PFSK-1 (cell line): ENCODE measurements at regions not wholly inside any gene's neighbourhood (a gene's known extent, or its start where the extent isn't known, plus 50 kb on each side); places are given as distances from the start of the nearest gene placed in this dataset.

ENCODE experiments used
- FOXP2 ChIP-seq: optimal IDR thresholded peaks from 2 replicates; pipeline ENCODE3; 2011; ENCODE audit warnings: borderline replicate concordance, control low read depth, inconsistent platforms; ENCODE audit not compliant: insufficient read depth; ENCODE audit errors: extremely low read length, extremely low read depth
- POLR2AphosphoS5 ChIP-seq: IDR thresholded peaks from 2 replicates; pipeline ENCODE4 v1.6.1; 2012; ENCODE audit warnings: low read depth, mild to moderate bottlenecking, control low read depth, low read length, moderate library complexity
- SIN3A ChIP-seq: IDR thresholded peaks from 2 replicates; pipeline ENCODE4 v1.6.1; 2012; ENCODE audit warnings: mild to moderate bottlenecking, low read length, moderate library complexity, borderline replicate concordance; ENCODE audit not compliant: insufficient read depth
- TAF1 ChIP-seq: IDR thresholded peaks from 2 replicates; pipeline ENCODE4 v1.6.1; 2012; ENCODE audit warnings: low read length, control low read depth, borderline replicate concordance; ENCODE audit not compliant: insufficient read depth
- TF ChIP-seq, protein P1 (sequence below), 2 experiments: IDR thresholded peaks; 2 replicates each; pipeline versions ENCODE4 v1.6.1 to v1.8.0; 2011 to 2012; ENCODE audit warnings: low read depth in 2 of 2, low read length in 2 of 2, control low read depth in 1 of 2, inconsistent platforms in 1 of 2, mild to moderate bottlenecking in 1 of 2, moderate library complexity in 1 of 2; ENCODE audit not compliant: insufficient read depth in 1 of 2

DNA sequence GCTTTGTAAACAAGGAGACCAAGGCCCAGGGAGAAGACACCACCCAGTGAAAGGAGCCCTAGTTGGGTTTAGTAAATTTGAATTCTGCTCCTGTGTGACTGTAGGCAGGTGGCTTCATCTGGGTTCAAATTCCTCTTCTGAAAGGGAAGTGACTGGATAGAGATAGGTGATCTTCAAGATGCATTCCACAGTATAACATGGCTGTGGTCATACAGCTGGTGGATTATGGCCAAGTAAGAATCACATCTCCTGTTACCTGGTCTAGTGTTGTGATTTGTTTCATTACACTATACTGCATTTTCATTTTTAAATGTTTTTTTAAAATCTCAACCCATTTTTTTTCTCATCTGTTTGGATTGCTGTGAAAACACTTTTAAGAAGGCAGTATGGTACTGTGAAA, 58.0 kb upstream of the PICALM start:
- TF ChIP-seq, protein P1, sequence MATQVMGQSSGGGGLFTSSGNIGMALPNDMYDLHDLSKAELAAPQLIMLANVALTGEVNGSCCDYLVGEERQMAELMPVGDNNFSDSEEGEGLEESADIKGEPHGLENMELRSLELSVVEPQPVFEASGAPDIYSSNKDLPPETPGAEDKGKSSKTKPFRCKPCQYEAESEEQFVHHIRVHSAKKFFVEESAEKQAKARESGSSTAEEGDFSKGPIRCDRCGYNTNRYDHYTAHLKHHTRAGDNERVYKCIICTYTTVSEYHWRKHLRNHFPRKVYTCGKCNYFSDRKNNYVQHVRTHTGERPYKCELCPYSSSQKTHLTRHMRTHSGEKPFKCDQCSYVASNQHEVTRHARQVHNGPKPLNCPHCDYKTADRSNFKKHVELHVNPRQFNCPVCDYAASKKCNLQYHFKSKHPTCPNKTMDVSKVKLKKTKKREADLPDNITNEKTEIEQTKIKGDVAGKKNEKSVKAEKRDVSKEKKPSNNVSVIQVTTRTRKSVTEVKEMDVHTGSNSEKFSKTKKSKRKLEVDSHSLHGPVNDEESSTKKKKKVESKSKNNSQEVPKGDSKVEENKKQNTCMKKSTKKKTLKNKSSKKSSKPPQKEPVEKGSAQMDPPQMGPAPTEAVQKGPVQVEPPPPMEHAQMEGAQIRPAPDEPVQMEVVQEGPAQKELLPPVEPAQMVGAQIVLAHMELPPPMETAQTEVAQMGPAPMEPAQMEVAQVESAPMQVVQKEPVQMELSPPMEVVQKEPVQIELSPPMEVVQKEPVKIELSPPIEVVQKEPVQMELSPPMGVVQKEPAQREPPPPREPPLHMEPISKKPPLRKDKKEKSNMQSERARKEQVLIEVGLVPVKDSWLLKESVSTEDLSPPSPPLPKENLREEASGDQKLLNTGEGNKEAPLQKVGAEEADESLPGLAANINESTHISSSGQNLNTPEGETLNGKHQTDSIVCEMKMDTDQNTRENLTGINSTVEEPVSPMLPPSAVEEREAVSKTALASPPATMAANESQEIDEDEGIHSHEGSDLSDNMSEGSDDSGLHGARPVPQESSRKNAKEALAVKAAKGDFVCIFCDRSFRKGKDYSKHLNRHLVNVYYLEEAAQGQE (IDR thresholded peaks at IDR 0.05; ENCODE audit: insufficient read depth in 1 of 2, low read depth in 2 of 2, low read length in 2 of 2) = no peak
- TF ChIP-seq TAF1 (no peak), POLR2AphosphoS5 (no peak), FOXP2 (no peak), SIN3A (no peak)

DNA sequence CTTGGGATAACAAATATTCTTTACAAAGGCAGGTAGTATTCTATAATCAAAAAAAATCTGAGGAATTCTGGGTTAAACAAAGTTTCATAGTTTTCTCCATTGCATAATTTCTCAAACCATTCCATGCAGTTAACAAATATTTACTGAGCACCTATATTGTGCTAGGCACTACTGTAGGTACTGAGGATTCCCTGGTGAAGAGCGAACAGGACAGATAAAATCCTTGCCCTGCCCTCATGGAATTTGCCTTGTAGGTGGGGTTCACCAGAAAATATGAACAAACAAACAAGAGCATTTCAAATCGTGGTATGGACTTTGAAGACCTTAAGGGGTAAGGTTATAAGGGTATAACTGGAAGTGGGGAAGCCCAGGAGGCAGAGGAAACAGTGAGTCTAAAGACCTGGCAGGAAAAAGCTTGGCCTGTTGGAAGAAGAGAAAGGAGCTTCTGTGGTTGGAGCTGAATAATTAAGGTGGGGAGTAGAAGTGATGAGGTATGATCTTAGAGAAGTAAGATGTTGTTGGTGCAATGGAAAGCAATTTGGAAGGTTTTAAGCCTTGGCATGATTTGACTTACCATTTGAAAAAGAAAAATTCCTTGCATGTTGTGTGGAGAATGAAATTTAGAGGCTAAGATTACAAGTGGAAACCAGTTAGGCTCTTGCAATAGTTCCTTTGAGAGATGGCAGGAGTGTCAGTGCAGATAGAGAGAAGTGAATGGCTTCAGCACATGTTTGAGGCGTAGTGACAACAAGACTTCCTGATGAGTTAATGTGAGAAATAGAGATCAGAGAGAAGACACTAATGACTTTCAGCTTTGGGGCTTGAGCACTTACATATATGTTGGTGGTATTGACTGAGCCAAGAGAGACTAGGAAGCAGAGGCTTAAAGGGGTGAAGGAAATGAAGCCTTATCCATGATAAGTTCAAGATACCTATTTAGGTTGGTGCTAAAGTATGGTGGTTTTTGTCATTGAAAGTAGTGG, 55.7 kb upstream of the PICALM start:
- TF ChIP-seq FOXP2 = no peak
- TF ChIP-seq, protein P1 (IDR thresholded peaks at IDR 0.05; ENCODE audit: insufficient read depth in 1 of 2, low read depth in 2 of 2, low read length in 2 of 2) = no peak

DNA sequence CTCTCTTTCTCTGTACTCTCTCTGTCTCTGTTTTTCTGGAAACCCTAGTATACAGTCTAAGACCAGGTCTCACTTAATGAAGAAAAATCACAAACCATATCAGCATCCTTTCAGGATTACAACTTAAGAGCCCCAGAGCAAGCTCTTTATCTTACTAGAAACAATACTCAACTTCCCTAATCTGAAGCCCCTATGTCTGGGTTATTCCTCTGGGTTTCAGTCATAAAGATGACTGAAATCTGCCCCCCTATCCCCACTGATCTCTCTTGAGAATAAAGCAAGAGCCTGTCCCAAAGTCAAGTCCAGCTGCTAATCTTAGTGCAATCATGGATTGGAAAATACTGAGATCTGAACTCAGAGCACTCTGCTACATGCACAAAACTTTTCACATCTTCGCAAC, 53.9 kb upstream of the PICALM start:
- TF ChIP-seq, protein P1 (IDR thresholded peaks at IDR 0.05; ENCODE audit: insufficient read depth in 1 of 2, low read depth in 2 of 2, low read length in 2 of 2) = no peak
- TF ChIP-seq SIN3A (no peak), TAF1 (no peak), FOXP2 (no peak), POLR2AphosphoS5 (no peak)

DNA sequence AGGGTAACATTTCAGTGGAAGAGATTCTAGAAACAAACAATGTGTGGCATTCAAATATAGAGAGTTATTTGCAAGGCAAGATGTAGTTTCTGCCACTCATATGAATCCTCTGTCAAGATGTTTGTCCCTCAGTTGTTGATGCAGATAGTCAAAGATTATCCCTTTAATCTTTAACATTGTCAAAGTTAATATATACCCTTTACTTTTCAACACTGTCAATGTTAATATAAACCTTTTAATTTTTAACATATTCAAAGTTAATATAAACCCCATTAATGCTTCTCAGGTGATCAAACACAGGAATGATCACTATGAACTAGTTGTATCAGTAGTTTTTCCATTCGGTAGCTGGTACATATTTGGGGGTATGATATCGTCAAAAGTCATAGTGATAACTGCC, 51.9 kb upstream of the PICALM start:
- TF ChIP-seq POLR2AphosphoS5 (no peak), TAF1 (no peak), SIN3A (no peak), FOXP2 (no peak)
- TF ChIP-seq, protein P1 (IDR thresholded peaks at IDR 0.05; ENCODE audit: insufficient read depth in 1 of 2, low read depth in 2 of 2, low read length in 2 of 2) = no peak

DNA sequence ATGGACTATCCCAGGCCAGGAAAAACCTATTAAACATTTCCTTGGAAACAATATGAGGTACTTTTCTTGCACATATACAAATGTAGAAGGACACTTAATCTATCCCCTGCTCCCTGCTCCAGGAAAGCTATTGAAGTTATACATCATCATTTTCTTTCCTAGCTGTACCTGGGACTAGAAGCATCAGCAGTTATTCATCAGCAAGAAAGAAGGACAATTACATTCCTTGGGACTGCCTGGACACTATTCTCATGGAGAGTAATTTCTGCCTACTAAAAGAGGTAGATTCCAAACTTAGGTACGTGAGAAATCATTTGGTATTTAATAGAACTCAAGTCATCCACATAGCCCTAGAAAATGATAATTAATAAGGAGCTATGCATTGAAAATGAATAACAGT, 51.0 kb upstream of the PICALM start:
- TF ChIP-seq, protein P1 (IDR thresholded peaks at IDR 0.05; ENCODE audit: insufficient read depth in 1 of 2, low read depth in 2 of 2, low read length in 2 of 2) = no peak
- TF ChIP-seq TAF1 (no peak), SIN3A (no peak), FOXP2 (no peak), POLR2AphosphoS5 (no peak)
